ENCODE measurements at regions not wholly inside any gene's neighbourhood (a gene's known extent, or its start where the extent isn't known, plus 50 kb on each side); places are given as distances from the start of the nearest gene placed in this dataset.

- peak; percentile 32 for DNase-seq (ENCODE audit: low read depth)
- no peak for TF ChIP-seq CTCF (IDR thresholded peaks at IDR 0.05; ENCODE audit: control insufficient read depth, extremely low read depth, insufficient read depth)
Observed at GRCh38 chr4:128560754-128561495, 248.6 kb upstream of the JADE1 start.

GRCh38 chr4:128558896-128559679 lies 250.4 kb upstream of the JADE1 start:
- no peak overlapping the region for H3K4me3 ChIP-seq (ENCODE audit: low read depth, low read length)
- no peak for DNase-seq (ENCODE audit: low read depth)
- no peak for TF ChIP-seq CTCF (IDR thresholded peaks at IDR 0.05; ENCODE audit: control insufficient read depth, extremely low read depth, insufficient read depth)

More at GRCh38 chr4:128560754-128561495, 248.6 kb upstream of the JADE1 start:
- H3K4me3 ChIP-seq (ENCODE audit: low read depth, low read length), result no peak overlapping the region

- no peak for DNase-seq (ENCODE audit: low read depth)
- no peak overlapping the region for H3K4me3 ChIP-seq (ENCODE audit: low read depth, low read length)
- TF ChIP-seq CTCF (IDR thresholded peaks at IDR 0.05; ENCODE audit: control insufficient read depth, extremely low read depth, insufficient read depth), result no peak
Observed at GRCh38 chr4:128556756-128557155, 252.7 kb upstream of the JADE1 start.

GRCh38 chr4:128553686-128554515 lies 255.6 kb upstream of the JADE1 start:
- H3K4me3 ChIP-seq (ENCODE audit: low read depth, low read length), result peak overlapping the region; percentile 47; the same call in 1 of the 2 replicates
- peak; percentile 86 for DNase-seq (ENCODE audit: low read depth)
- TF ChIP-seq CTCF (IDR thresholded peaks at IDR 0.05; ENCODE audit: control insufficient read depth, extremely low read depth, insufficient read depth), result no peak

GRCh38 chr4:128552586-128552907 lies 257.0 kb upstream of the JADE1 start:
- peak overlapping the region; percentile 47 for H3K4me3 ChIP-seq (ENCODE audit: low read depth, low read length)
- no peak for TF ChIP-seq CTCF (IDR thresholded peaks at IDR 0.05; ENCODE audit: control insufficient read depth, extremely low read depth, insufficient read depth)
- no peak for DNase-seq (ENCODE audit: low read depth)

GRCh38 chr4:128551280-128551679 lies 258.2 kb upstream of the JADE1 start:
- DNase-seq (ENCODE audit: low read depth), result no peak
- no peak for TF ChIP-seq CTCF (IDR thresholded peaks at IDR 0.05; ENCODE audit: control insufficient read depth, extremely low read depth, insufficient read depth)
- H3K4me3 ChIP-seq (ENCODE audit: low read depth, low read length), result no peak overlapping the region
